ENCODE measurements at regions not wholly inside any gene's neighbourhood (a gene's known extent, or its start where the extent isn't known, plus 50 kb on each side); places are given as distances from the start of the nearest gene placed in this dataset.

GRCh38 chr5:145324101-145324500 is 511.0 kb downstream of the PRELID2 start:
- TF ChIP-seq CTCF (conservative IDR thresholded peaks at IDR 0.05; ENCODE audit: low read depth in 2 of 2) (no peak), REST (IDR thresholded peaks at IDR 0.05; ENCODE audit: unreplicated experiment) (no peak)

All from GM23338 (cell line).